ENCODE measurements at regions not wholly inside any gene's neighbourhood (a gene's known extent, or its start where the extent isn't known, plus 50 kb on each side); places are given as distances from the start of the nearest gene placed in this dataset.

DNA sequence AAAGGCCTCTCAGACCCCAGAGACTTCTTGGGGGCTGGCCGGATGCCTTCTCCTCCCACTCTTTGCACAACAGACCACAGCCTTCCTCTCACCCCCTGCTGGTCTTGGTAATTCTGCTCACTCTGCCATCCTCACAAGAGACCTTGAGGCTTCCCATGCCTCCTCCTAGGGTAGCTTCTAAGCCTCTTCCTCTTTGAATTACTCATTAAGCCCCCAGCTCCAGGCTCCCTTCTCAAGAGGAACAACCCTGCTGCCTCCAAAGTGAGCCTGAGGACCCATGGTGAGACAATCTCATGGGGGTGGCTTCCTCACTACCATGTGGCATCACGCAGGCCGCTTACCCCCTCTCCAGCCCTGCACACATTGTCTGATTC lies 184.6 kb upstream of the SYT13 start:
- DNase-seq, result no peak

DNA sequence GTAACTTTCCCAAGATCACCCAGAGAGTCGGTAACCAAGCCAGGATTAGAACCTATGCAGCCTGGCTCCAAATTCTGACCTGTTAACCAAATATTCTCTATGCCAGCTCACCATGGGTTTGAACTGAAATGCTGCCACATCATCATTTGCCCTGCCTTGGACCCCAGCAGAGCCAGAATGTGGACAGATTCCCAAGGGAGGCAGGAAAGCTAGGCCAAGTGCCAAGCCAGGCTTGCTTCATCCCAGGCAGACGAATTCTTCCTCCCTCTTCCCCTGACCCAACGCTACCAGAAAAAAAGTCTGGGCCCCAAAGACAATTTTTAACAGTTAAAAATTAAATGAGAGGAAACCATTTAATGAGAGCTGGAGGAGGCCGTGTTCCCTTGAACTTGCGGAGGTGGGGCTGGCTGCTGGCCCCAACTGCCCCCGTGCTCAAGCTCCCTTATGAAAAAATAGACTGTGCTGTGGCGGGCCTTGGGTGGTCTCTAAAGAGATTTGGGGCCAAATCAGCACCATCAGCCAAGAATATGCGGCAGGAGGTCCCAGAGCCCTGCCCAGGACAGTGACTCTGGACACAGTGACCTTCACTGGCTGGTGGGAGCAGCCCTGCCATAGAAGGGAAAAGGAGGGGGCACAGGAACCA lies 184.1 kb upstream of the SYT13 start:
- no peak for DNase-seq

DNA sequence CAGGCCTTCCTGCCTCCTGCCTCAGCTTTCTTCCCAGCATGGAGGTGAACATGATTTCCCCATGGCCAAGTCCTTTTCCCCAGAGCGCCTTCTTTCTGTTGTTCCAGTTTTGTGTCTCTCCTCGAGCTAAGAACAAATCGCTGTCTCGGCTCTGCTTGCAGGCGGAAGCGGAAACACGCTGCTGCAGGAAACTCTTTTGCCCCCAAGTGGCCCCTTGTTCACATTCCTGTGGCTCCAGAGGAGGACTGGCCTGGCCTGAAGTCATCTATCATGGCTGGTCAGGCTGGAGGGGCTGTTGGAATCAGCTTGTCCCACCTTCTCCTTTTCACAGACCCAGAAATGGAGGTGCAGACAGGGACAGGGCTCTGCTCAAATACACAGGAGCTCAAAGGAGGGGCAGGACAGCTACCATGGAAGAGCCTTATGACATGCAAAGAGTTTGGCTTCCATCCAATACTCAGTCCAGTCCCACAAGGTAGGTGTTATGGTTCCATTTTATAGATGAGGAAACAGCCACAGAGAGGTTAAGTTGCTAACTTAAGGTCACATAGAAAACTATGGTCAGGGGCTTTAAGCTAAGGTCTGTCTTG lies 182.2 kb upstream of the SYT13 start:
- no peak for DNase-seq

DNA sequence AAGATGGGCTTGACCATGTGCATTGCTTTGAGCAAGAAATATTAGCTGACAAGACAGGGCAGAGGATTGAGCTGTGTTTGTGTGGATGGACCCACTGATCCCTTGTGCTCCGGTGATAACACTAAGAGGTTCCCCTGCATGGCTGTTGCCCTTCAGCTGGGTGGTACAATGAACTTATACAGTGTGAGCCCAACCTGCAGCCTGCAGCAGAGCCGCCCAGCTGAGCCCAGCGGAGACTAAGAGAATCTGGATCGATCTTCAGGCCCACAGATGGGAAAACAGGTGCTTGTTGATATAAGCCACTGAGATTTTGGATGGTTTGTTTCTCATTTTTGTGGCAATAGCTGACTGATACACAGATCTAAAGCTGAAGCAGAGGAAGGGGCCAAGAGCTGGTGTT lies 177.4 kb upstream of the SYT13 start:
- no peak for DNase-seq

DNA sequence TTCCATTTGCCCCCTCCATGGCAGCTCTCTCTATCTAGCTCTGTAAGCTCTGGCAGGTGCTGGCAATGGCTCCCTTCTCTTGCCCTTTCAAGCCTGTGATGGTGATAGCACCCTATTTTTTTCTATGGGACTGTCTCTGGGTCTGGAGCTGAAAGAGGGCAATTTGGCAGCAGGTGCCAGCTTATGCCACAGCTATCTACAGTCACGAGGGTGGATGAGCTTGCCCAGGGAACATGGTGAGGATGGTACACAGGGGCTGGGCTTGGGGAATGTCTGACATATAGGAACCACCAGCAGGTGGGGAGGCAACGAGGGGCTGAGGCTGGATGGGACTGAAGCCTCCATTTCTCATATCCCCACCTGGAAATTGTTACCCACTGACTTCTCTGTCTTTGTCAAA lies 175.4 kb upstream of the SYT13 start:
- DNase-seq, result no peak

DNA sequence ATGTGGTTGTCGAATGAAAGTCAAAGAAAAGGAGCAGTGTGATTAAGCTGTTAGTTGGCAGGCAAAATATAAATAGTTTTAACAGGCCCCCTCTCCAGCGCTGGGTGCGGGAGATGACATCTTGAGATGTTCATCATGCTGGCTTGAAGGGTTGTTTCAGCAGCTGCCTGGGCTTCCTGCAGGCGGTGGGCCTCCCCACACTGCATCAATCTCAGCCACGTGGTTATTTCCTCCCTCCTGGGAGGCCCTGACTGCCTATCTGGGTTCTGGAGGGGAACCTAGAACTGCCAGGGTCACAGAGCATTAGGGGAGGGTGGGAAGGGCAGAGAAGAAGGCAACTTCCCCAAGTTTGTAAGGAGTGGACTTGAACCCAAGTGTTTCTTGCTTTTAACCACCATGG lies 173.3 kb upstream of the SYT13 start:
- DNase-seq, result no peak

DNA sequence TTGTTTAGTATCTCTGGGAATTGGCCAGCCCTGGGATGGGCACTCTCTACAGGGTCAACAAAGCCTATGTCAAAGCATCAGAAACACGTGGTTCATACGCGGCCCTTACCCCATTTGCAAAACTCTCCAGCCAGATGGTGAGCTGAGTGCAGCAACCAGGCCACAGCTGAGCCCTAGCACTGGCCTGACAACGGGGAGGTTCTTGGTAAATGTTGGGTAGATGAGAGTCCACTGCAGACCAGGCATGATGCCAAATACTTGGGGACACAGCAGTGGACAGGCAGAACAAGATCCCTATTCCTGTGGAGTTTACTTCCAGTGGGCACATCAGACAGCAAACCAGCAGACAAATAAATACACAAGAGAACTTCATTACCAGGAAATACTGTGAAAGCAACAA lies 172.1 kb upstream of the SYT13 start:
- no peak for DNase-seq

DNA sequence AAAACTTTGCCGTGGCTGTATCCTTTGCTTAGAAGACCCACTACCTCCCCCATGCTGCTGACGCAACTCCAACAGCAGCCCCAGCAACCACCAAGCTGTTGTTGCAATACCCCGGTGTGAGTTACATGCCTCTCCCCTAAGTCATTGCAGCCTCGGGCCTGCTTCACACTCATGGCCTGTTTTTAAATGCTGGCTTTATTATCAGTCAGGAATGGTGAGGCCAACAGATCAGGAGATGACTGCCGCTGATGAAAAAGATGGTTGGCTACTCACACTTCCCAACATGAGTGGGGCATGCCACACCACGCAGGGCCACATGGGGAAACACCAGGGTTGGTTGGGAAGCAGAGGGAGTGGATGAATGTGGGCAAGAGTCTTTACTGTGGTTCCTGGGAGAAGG lies 171.5 kb upstream of the SYT13 start:
- DNase-seq, result no peak

DNA sequence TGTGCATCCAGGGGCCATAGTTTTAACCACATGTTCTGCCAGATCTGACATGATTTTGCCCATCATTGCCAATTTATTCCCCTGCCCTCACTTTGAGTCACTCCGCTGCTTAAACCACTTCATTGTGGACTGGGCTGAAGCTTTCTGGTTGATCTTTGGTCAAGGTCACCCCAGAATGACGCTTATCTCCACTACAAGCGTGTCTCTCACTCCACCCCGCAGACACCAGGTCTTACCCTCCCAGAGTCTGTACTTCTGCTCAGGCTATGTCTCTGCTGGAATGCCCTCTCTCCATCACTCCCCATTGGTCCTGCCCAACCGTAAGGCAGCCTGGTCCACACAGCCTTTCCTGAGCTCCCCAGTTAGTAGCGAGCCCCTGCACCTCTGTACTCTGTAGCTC lies 170.5 kb upstream of the SYT13 start:
- DNase-seq, result no peak

DNA sequence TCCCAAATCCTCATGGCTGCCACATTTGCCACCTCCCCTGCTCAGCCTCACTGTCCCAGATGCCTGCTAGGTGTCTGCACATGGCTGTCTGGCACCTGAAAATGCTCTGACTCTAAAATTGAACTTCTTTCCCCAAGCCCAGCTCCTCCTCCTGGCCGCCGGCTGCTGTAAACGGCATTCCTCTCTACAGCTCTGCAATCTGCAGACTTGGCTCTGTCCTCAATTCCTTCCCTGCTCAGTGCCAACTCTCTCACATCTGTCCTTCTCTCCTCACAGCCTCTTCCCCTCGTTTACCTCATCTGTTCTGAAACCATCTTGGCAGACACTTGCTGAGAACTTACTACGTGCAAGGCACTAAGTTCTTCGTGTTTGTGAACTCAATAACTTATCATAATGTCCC lies 169.4 kb upstream of the SYT13 start:
- no peak for DNase-seq

DNA sequence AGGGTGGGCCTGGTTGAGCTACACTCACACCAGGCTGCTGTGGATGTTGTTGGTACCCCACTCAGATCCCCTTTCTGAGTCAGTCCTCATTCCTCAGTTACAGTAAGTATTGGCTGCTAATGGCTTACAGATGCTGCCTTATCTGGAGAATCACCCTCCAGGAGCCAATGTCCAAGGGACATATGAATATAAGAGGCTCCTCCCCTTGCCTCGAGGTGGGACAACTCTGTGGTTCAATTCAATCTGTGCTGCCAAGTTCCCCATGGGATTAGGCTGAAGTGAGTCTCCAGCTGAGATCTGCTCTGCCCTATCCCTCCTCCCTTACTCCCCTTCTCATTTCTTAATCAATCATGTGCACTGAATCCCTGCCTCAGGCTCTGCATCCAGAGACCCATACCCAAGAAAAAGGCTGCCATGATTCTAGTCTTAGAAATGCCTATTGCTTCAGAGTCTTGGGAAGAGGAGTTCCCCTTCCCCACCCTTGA lies 168.8 kb upstream of the SYT13 start:
- DNase-seq, result no peak

DNA sequence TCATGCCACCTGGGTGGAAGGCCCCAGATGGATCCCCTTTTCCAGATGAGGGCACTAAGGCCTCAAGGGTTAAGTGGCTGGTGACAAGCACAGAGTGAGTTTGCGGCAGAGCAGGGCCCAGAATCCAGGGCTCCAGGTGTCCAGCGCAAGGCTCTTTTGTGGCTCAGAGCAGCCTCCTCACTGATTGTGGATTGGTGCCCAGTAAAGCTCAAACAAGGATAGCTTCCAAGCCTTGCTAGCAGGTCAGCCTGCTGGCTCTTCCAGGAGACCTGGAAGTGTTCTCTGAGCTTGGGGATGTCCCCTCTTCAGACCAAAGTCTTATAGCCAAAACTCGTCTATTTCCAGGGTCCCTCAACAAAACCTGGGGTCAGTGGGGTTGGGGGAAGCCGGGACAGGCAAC lies 167.6 kb upstream of the SYT13 start:
- DNase-seq, result no peak

DNA sequence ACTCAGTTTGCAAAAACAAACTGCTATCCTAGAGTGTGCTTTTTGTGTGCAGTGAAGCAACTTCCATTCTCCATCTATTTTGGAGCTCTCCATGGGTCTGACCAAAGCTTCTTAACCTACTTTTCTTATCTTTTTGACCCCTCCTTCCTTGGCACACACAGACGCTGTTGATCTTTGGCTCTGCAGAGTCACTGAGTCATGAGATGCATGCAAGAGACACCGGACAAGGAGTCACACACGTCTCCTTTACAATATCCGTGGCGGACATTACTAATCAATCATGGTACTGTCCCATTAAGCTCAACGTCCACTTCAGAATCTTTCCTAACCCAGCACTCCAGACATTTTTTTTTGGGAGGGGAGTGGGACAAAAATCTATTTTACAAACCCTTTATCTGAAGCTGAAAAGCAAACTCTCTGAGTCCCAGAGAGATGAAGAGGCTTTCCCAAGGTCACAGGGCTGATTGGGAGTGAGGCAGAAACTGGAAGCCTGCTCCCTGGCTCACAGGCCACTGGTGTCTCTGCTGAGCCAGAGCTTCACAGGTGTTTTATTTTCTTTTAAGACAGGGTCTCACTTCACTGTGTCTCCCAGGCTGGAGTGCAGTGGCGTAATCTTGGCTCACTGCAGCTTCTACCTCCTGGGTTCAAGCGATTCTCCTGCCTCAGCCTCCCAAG lies 165.8 kb upstream of the SYT13 start:
- DNase-seq, result no peak

DNA sequence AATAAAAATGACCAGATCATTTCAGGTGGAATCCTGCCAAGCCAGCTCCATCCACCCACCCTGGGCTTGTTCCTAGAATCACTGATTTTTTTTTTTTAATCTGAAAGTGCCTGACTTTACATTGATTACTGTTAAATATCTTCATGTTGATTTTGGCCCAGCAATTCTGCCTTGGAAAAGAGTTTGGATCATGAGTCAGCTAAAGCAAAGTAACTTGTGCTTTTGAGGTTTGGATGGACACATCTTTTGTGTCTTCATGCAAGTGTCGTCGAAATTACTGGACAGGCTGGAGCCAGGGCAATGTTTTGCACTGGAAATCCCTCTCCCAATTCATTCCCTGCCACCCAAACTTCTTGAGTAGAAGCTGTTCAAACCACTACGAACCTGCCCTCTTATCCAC lies 164.0 kb upstream of the SYT13 start:
- no peak for DNase-seq

DNA sequence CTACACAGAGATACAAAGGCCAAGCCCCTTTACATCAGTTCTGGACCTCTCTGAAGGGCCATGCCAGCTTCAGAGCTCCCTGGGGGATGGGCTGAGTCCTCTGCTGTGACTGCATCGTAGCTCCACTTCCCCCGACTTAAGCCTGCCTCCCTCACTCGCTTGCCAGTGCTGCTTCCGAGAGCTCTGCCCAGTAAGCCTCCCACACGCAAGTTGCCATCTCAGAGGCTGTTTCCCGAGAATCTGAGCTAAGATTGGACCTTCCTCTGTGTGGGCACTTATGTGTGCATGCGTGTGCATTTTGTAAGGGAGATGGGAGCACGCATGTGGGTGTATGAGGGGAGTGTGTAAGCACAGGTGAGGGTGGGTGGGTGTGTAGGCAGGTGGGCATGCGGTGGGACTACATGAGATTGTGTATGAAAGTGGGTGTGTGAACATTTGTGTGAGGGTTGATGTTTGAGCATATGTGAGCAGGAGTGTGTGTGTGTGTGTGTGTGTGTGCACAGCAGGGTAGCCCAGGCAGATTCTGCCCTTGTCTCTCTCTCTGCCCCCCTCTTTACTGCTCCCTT lies 163.0 kb upstream of the SYT13 start:
- no peak for DNase-seq

DNA sequence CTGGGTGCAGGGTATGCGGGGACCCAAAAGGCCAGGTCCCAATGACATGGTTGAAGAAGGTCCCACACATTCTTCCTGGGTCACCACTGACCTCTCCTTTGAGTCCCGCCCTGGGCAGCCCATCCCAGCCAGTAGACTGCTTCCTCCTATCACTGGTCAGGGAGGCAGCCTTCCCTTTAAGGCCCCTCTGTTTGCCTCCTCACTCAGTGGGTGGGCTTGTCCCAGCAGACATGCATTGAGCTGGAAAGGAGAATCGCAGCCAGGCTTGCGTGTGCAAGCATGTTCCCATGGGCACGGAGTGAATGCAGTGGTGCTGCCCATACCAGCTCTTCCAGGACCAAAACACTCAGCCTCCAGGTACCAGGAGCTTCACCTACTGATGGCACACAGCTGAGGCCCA lies 162.4 kb upstream of the SYT13 start:
- DNase-seq, result no peak

DNA sequence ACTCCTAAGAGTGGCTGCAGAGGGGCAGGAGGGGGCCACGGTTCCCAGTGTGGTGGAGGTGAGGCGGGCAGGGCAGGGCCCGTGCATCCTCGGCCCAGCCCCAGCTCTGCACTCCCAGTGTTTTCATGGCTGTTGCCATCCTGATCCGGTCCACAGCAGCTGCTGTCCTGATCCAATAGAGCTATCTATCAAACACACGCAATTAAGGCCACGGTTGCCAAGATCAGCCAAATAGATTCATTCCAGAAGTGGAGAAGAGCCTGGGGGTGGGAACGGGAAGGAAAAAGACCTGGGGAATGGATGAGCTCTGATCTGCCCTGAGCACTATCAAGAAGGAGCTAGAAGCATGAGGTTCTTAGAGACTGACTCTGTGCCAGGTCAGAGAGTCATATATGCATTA lies 160.9 kb upstream of the SYT13 start:
- DNase-seq, result no peak

DNA sequence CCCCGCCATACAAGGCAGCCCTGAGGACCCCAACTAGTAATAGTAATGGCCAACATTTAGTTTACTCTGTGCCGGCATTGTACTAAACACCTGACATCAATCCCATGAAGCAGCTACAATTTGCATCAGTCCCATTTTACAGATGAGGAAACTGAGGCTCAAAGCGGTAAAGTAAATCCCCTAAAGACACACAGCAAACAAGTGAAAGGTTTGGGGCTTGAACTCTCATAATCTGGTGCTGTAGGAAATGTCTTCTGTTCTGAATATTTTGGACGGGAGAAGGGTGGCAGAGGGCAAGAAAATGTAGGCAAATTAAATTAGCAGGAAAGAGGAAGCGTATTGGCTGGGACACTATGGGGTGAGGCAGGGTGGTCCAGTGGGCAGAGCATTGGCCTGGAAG lies 160.3 kb upstream of the SYT13 start:
- no peak for DNase-seq

DNA sequence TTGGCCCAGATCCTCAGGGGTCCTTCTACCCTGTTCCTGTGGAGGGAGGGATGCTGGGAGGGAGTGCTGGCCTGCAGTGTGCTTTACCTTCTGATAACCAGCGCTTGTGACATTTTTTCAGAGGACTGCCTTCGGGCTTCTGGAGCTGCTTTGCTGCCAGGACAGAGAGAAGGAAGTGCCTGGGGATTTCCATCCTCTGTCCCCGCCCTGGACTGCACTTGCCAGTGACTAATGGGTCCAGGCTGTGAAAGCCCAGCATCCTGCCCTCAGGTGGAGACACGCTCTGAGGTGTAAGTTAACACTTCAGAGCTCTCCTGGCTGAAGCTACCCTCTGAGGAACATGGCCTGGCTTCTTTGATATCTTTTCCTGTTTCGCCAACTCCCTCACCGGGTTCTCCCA lies 158.7 kb upstream of the SYT13 start:
- no peak for DNase-seq

DNA sequence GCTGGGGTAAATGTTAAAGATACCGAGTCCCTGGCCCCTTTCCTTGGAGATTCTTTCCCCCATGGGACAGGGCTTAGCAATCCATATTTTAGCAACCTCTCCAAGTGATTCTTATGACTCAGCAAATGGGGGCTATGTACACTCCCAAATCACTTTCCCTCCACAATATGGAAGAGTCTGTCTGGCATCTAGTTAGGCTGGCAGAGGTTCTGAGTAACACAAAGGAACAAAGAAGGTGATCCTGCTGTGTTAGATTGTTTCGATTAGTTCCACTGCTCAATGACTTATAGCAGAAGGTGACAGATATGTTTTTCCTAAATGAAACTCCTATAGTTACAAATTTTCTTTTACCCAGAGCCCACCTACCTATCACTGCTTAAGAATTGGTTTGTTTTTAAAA lies 154.0 kb upstream of the SYT13 start:
- DNase-seq, result no peak

DNA sequence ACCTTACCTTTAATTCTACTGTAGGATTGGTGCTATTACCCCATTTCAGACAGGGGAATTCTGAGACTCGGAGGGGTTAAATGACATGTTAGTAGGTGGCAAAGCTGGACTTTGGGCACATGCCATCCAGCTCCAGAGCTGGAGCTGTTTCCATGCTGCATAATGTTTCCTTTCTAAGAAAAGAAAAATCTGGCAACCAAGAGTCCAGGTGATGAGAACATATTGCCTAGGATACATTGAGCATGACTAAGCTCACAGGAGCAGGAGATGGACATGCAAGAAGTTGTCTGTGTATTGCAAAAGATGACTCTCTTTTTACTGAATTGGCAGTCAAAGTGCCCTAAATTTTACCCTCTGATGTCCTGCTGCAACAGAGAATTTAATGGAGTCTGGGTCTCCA lies 150.8 kb upstream of the SYT13 start:
- no peak for DNase-seq

DNA sequence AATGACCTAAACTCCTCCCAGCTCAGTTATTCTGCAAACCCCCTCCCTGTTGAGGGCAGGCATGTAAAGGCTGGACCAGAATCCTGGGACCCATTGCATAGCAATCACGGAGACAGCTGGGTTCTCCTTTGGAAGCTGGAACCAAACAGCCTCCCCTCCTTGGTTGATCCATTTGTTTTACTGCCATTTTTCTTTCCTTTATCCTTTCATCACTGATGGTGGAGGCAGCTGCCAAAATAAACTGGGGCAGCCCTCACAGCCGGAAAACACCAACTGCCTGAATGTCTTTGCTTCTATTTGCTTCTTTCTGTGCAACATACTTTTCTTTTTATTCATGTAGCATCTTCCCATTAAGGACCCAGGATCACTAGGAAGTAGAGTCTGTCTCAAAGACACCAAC lies 150.0 kb upstream of the SYT13 start:
- DNase-seq, result no peak

DNA sequence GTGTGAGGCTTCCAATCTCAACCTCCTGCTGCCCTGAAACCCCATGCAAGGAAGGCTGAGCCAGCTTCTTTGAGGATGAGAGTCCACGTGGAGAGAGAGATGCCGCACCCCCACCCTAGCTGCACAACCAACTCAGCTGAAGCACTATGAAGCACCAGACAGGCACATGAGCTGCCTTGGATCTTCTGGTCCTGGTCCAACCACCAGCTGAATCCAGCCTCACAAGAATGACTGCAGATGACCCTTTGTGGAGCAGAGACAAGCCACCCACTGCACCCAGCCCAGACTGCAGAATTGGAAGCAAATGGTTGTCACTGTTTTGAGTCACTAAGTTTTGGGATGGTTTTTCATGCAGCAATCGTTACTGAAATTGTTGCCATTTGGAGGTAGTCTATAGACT lies 149.6 kb upstream of the SYT13 start:
- no peak for DNase-seq

DNA sequence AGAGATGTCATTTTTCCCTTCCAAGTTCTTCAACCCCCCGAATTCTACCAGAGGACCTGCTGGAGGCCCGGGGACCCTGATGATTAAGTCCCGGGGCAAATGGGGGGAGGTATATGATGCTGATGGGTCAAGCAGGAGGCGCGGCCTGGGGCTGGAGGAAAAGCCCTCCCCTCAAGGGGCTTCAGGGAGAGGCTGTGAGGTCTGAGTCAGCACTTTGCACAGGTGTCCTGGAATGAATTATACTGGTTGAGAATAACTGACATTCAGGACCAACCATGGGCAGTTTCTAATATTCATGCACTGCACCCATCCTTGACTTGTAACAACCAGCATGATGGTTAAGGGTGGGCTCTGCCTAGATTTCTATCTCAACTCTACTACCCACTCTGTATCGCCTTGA lies 146.8 kb upstream of the SYT13 start:
- DNase-seq, result no peak

Measured in effector CD8-positive, alpha-beta T cell (primary cell).